H1 (cell line): ENCODE measurements at regions not wholly inside any gene's neighbourhood (a gene's known extent, or its start where the extent isn't known, plus 50 kb on each side); places are given as distances from the start of the nearest gene placed in this dataset.

Experiments used
- CTCF ChIA-PET: fragments of 300-600 bp; sonication (Branson Sonifier 250); formaldehyde crosslinking; loops from one replicate; lab custom pipeline; 2021; ENCODE audit not compliant: partially characterized antibody; lab: Charles Lee
- POLR2A ChIA-PET: fragments of 300-600 bp; sonication (Branson Sonifier 250); formaldehyde crosslinking; loops from one replicate; lab custom pipeline; 2021; ENCODE audit warnings: inconsistent platforms; ENCODE audit not compliant: partially characterized antibody; lab: Charles Lee
- DNase-seq, 2 experiments: peaks; one replicate each; pipeline versions ENCODE4 v3.0.0 to v3.0.0-alpha.2; 2010 to 2022; ENCODE audit warnings: low spot score in 2 of 2, low read depth in 1 of 2, mixed read lengths in 1 of 2
- FAIRE-seq: peaks from 2 replicates; lab custom pipeline; 2011; peaks lifted over from hg19 to GRCh38; lab: Jason Lieb, UNC
- H2AFZ ChIP-seq: 2 replicates; pipeline ENCODE4 v1.8.1; 2012; ENCODE audit warnings: low read length, inconsistent platforms
- H2AK5ac ChIP-seq: 2 replicates; pipeline ENCODE4 v1.6.1; 2013; ENCODE audit warnings: low read depth, low read length
- H2BK120ac ChIP-seq: replicated peaks from 2 replicates; pipeline ENCODE3; 2013; ENCODE audit warnings: low read depth, low read length, inconsistent platforms
- H2BK12ac ChIP-seq: 2 replicates; pipeline ENCODE4 v1.6.1; 2013; ENCODE audit warnings: low read depth, low read length
- H2BK15ac ChIP-seq: 2 replicates; pipeline ENCODE4 v1.6.1; 2013; ENCODE audit warnings: low read length
- H2BK20ac ChIP-seq: 2 replicates; pipeline ENCODE4 v1.6.1; 2013; ENCODE audit warnings: low read length
- H2BK5ac ChIP-seq: 2 replicates; pipeline ENCODE4 v1.6.1; 2013; ENCODE audit warnings: low read depth, low read length
- H3K14ac ChIP-seq: 2 replicates; pipeline ENCODE4 v1.6.1; 2013; ENCODE audit warnings: inconsistent platforms; ENCODE audit not compliant: insufficient read length
- H3K18ac ChIP-seq: 2 replicates; pipeline ENCODE4 v1.6.1; 2013; ENCODE audit warnings: low read length; ENCODE audit errors: extremely low read depth
- H3K23ac ChIP-seq: 2 replicates; pipeline ENCODE4 v1.6.1; 2013; ENCODE audit warnings: inconsistent platforms; ENCODE audit not compliant: insufficient read length
- H3K23me2 ChIP-seq: 2 replicates; pipeline ENCODE4 v1.6.1; 2013; ENCODE audit warnings: low read depth, low read length
- H3K27ac ChIP-seq: 2 replicates; pipeline ENCODE4 v1.6.1; 2011; ENCODE audit warnings: low read depth, low read length, inconsistent platforms
- H3K27me3 ChIP-seq, 4 experiments: replicated peaks in 1 of 4; 1 replicate in 1 of 4; 2 replicates in 3 of 4; pipeline versions ENCODE4 v1.6.1 to v1.8.1; 2011 to 2013; ENCODE audit warnings: low read length in 3 of 4, mild to moderate bottlenecking in 3 of 4, inconsistent platforms in 2 of 4, mixed read lengths in 2 of 4, moderate library complexity in 1 of 4; ENCODE audit not compliant: control insufficient read depth in 3 of 4, insufficient read depth in 3 of 4; ENCODE audit errors: extremely low read depth in 1 of 4
- H3K36me3 ChIP-seq, 4 experiments: 2 replicates each; pipeline versions ENCODE4 v1.6.1 to v1.8.1; 2011 to 2013; ENCODE audit warnings: mild to moderate bottlenecking in 4 of 4, low read length in 3 of 4, moderate library complexity in 2 of 4, control low read depth in 1 of 4, inconsistent platforms in 1 of 4; ENCODE audit not compliant: insufficient read depth in 4 of 4, control insufficient read depth in 2 of 4
- H3K4ac ChIP-seq: replicated peaks from 2 replicates; pipeline ENCODE3; 2013; ENCODE audit warnings: low read length, low read depth, mixed read lengths, inconsistent platforms; ENCODE audit not compliant: insufficient read length
- H3K4me1 ChIP-seq, 4 experiments: replicated peaks in 1 of 4; 1 replicate in 1 of 4; 2 replicates in 3 of 4; pipeline versions ENCODE4 v1.6.1 to v1.8.1; 2011 to 2013; ENCODE audit warnings: low read length in 3 of 4, inconsistent platforms in 2 of 4, mixed read lengths in 1 of 4; ENCODE audit not compliant: insufficient read depth in 4 of 4, control insufficient read depth in 3 of 4
- H3K4me2 ChIP-seq, 2 experiments: 2 replicates each; pipeline versions ENCODE4 v1.6.1 to v1.8.1; 2011 to 2013; ENCODE audit warnings: low read depth in 2 of 2, low read length in 2 of 2, control low read depth in 1 of 2, inconsistent platforms in 1 of 2, mild to moderate bottlenecking in 1 of 2; ENCODE audit not compliant: insufficient read depth in 1 of 2
- H3K4me3 ChIP-seq, 4 experiments: fragments of 200-600, 300-600 bp in 1 of 4; sonication (generic), shearing (Covaris generic), sonication (Bioruptor Twin) in 1 of 4; 2 replicates each; pipeline versions ENCODE4 v1.5.1 to v1.8.1; 2011 to 2016; ENCODE audit warnings: low read length in 4 of 4, low read depth in 3 of 4, control low read depth in 2 of 4, inconsistent platforms in 2 of 4, mild to moderate bottlenecking in 2 of 4, mixed read lengths in 1 of 4, moderate library complexity in 1 of 4; ENCODE audit not compliant: insufficient read depth in 2 of 4; ENCODE audit errors: extremely low read depth in 1 of 4
- H3K56ac ChIP-seq: replicated peaks from 2 replicates; pipeline ENCODE3; 2013; ENCODE audit warnings: low read depth, mild to moderate bottlenecking, mixed read lengths, low read length, inconsistent platforms; ENCODE audit not compliant: insufficient read length
- H3K79me1 ChIP-seq: 2 replicates; pipeline ENCODE4 v1.6.1; 2013; ENCODE audit warnings: low read depth, low read length, control low read depth
- H3K79me2 ChIP-seq, 2 experiments: 2 replicates each; pipeline versions ENCODE4 v1.6.1 to v1.8.1; 2012 to 2013; ENCODE audit warnings: low read length in 2 of 2, mild to moderate bottlenecking in 2 of 2, inconsistent platforms in 1 of 2; ENCODE audit not compliant: insufficient read depth in 2 of 2, control insufficient read depth in 1 of 2
- H3K9ac ChIP-seq, 4 experiments: replicated peaks in 1 of 4; 1 replicate in 1 of 4; 2 replicates in 3 of 4; pipeline versions ENCODE4 v1.6.1 to v1.8.1; 2011 to 2013; ENCODE audit warnings: low read depth in 3 of 4, low read length in 3 of 4, control low read depth in 2 of 4, mild to moderate bottlenecking in 2 of 4, moderate library complexity in 2 of 4, inconsistent platforms in 1 of 4; ENCODE audit errors: extremely low read depth in 1 of 4
- H3K9me3 ChIP-seq, 2 experiments: 2 replicates each; pipeline versions ENCODE4 v1.6.1 to v1.8.1; 2012 to 2013; ENCODE audit warnings: mild to moderate bottlenecking in 2 of 2, moderate library complexity in 2 of 2, control low read depth in 1 of 2, inconsistent platforms in 1 of 2, low read depth in 1 of 2, low read length in 1 of 2, mixed read lengths in 1 of 2; ENCODE audit not compliant: insufficient read depth in 2 of 2
- H4K20me1 ChIP-seq, 2 experiments: replicated peaks in 1 of 2; 2 replicates each; pipeline versions ENCODE3 to v1.8.1; 2011 to 2013; ENCODE audit warnings: inconsistent platforms in 2 of 2, low read length in 2 of 2, mild to moderate bottlenecking in 1 of 2; ENCODE audit not compliant: insufficient read depth in 2 of 2, control insufficient read depth in 1 of 2
- H4K5ac ChIP-seq: 2 replicates; pipeline ENCODE4 v1.6.1; 2013; ENCODE audit warnings: low read length, low read depth, mixed read lengths, inconsistent platforms; ENCODE audit not compliant: insufficient read length
- H4K8ac ChIP-seq: 2 replicates; pipeline ENCODE4 v1.8.0; 2013; ENCODE audit warnings: mild to moderate bottlenecking, moderate library complexity, low read length, inconsistent platforms; ENCODE audit not compliant: insufficient read depth; ENCODE audit errors: extremely low read depth
- H4K91ac ChIP-seq: replicated peaks from 2 replicates; pipeline ENCODE3; 2013; ENCODE audit warnings: low read length, mixed read lengths, inconsistent platforms; ENCODE audit not compliant: insufficient read length
- USF2 ChIP-seq: IDR thresholded peaks from 2 replicates; pipeline ENCODE4 v1.6.1; 2011; ENCODE audit warnings: low read length, improper control_type of control experiment
- WGBS, 2 experiments: shearing (Covaris generic) in 1 of 2; methylation state at CpG; one replicate each; pipeline versions ENCODE4 v1.1.6 to v1.1.7; 2013 to 2015; ENCODE audit warnings: low lambda C conversion rate in 2 of 2, mixed read lengths in 2 of 2, inconsistent platforms in 1 of 2, low coverage in 1 of 2, missing lambda C conversion rate in 1 of 2; ENCODE audit not compliant: insufficient replicate concordance in 2 of 2, insufficient coverage in 1 of 2, insufficient read length in 1 of 2; ENCODE audit errors: extremely low coverage in 1 of 2, missing lambda C conversion rate in 1 of 2; 5-methylcytosine and 5-hydroxymethylcytosine counted together

GRCh38 chr22:49180683-49181024 lies 647.0 kb downstream of the BRD1 start:
- FAIRE-seq, result no peak

More at GRCh38 chr22:49180683-49181024, 647.0 kb downstream of the BRD1 start:
- no peak overlapping the region for H3K23ac ChIP-seq
- CTCF ChIA-PET, result no interaction called here
- no peaks in the 10 kb centered on the region; a peak in 1 of 7 replicates for H3K4me1 ChIP-seq
- H2AK5ac ChIP-seq, result no peak overlapping the region
- WGBS, 2 experiments, result 96% methylated on average over 7 of the region's 7 CpGs; no CpG with 5 or more reads in 1 of the 2 experiments
- no peak overlapping the region for H4K91ac ChIP-seq
- H3K4me3 ChIP-seq, result no peak overlapping the region
- no peak overlapping the region for H3K4me2 ChIP-seq
- no peak overlapping the region for H3K14ac ChIP-seq
- peaks cover 3% of the 10 kb centered on the region; the same call in 1 of the 2 replicates for H3K23me2 ChIP-seq
- no peak overlapping the region for H2AFZ ChIP-seq
- H4K5ac ChIP-seq, result no peak overlapping the region
- H3K56ac ChIP-seq, result no peak overlapping the region
- peaks cover 0 to 1% (median 0%) of the 10 kb centered on the region in 4 experiments; a peak in 2 of 7 replicates for H3K27me3 ChIP-seq
- no peak overlapping the region for H3K18ac ChIP-seq
- no peak overlapping the region for H2BK20ac ChIP-seq
- H3K9ac ChIP-seq, result no peak overlapping the region
- no peaks in the 10 kb centered on the region for H3K79me1 ChIP-seq
- no peak overlapping the region for H2BK12ac ChIP-seq
- H3K4ac ChIP-seq, result no peak overlapping the region
- H3K9me3 ChIP-seq, result no peaks in the 10 kb centered on the region
- no peaks in the 10 kb centered on the region for H3K79me2 ChIP-seq
- H2BK120ac ChIP-seq, result no peak overlapping the region
- no peak overlapping the region for H3K27ac ChIP-seq
- POLR2A ChIA-PET, result no interaction called here
- no peak overlapping the region for H4K8ac ChIP-seq
- DNase-seq, result no peak
- no peak for TF ChIP-seq USF2
- H2BK5ac ChIP-seq, result no peak overlapping the region
- no peak overlapping the region for H2BK15ac ChIP-seq
- no peaks in the 10 kb centered on the region for H3K36me3 ChIP-seq
- H4K20me1 ChIP-seq, result no peaks in the 10 kb centered on the region
